HEK293T (cell line): ENCODE measurements at regions not wholly inside any gene's neighbourhood (a gene's known extent, or its start where the extent isn't known, plus 50 kb on each side); places are given as distances from the start of the nearest gene placed in this dataset.
"Not testable (repeated sequence)": the region's sequence is repeated elsewhere in the genome, so short reads cannot be mapped to it uniquely, and the experiment has no call there.

Experiments used
- ARNT ChIP-seq: fragments of 450-650 bp; IDR thresholded peaks from 2 replicates; pipeline ENCODE4 v1.6.1; 2017; ENCODE audit warnings: mild to moderate bottlenecking
- BHLHE40 ChIP-seq: fragments of 450-650 bp; IDR thresholded peaks from 2 replicates; pipeline ENCODE4 v1.6.1; 2016; ENCODE audit warnings: mild to moderate bottlenecking, moderate library complexity, borderline replicate concordance
- CTBP1 ChIP-seq: fragments of 450-650 bp; IDR thresholded peaks from 2 replicates; pipeline ENCODE4 v1.6.1; 2016; ENCODE audit warnings: borderline replicate concordance
- ELF4 ChIP-seq: fragments of 450-650 bp; IDR thresholded peaks from 2 replicates; pipeline ENCODE4 v1.6.1; 2017; ENCODE audit warnings: antibody characterized with exemption
- FOXK2 ChIP-seq: fragments of 450-650 bp; IDR thresholded peaks from 2 replicates; pipeline ENCODE4 v1.6.1; 2016; ENCODE audit warnings: mild to moderate bottlenecking
- LEF1 ChIP-seq: fragments of 450-650 bp; IDR thresholded peaks from 2 replicates; pipeline ENCODE4 v1.6.1; 2017; ENCODE audit warnings: mild to moderate bottlenecking, borderline replicate concordance
- SP1 ChIP-seq: fragments of 450-650 bp; IDR thresholded peaks from 2 replicates; pipeline ENCODE4 v1.6.1; 2017
- SUZ12 ChIP-seq: fragments of 450-650 bp; IDR thresholded peaks from 2 replicates; pipeline ENCODE4 v1.6.1; 2016; ENCODE audit warnings: mild to moderate bottlenecking
- TARDBP ChIP-seq: fragments of 450-650 bp; IDR thresholded peaks from 2 replicates; pipeline ENCODE4 v1.6.1; 2016
- ZNF384 ChIP-seq: fragments of 450-650 bp; IDR thresholded peaks from 2 replicates; pipeline ENCODE4 v1.6.1; 2016

DNA sequence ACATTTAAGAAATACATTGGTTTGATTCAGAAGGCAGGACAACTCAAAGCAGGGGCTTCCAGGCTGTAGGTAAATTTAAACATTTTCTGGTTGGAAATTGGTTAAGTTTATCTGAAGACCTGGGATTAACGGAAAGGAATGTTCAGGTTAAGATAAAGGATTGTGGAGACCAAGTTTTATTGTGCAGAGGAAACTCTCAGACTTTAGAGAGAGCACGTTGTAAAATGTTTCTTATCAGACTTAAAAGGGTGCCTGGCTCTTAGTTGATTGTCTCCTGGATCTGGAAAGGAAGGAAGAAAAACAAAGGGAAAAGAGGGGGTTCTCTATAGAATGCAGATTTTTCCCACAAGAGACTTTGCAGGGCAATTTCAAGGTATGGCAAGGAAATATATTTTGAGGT is 55.4 kb upstream of the EVL start:
- not testable (repeated sequence) for TF ChIP-seq SP1, LEF1, SUZ12, ZNF384, TARDBP, BHLHE40, ARNT, CTBP1, ELF4, FOXK2
